Breast epithelium (tissue), 4 donors: ENCODE measurements at regions not wholly inside any gene's neighbourhood (a gene's known extent, or its start where the extent isn't known, plus 50 kb on each side); places are given as distances from the start of the nearest gene placed in this dataset.

ENCODE experiments used
- DNase-seq, 2 donors: peaks; one replicate each; pipeline ENCODE4 v3.0.0-alpha.2; 2019; ENCODE audit warnings: low spot score in 2 of 2
- H3K27ac ChIP-seq, 2 donors: fragments of 200-600 bp; sonication (generic) in 1 of 2; one replicate each; pipeline ENCODE4 v1.5.1; 2016 to 2019; ENCODE audit warnings: mild to moderate bottlenecking in 1 of 2
- H3K27me3 ChIP-seq, 2 donors: fragments of 200-600 bp; sonication (generic) in 1 of 2; one replicate each; pipeline versions ENCODE4 v1.5.1 to v1.6.0; 2017 to 2019; ENCODE audit warnings: control low read depth in 1 of 2, mild to moderate bottlenecking in 1 of 2
- H3K36me3 ChIP-seq: fragments of 200-600 bp; one replicate; pipeline ENCODE4 v1.5.1; 2019
- H3K4me1 ChIP-seq, 2 donors: fragments of 200-600 bp; sonication (generic); one replicate each; pipeline ENCODE4 v1.5.1; 2016 to 2019; ENCODE audit warnings: control low read depth in 1 of 2
- H3K4me3 ChIP-seq, 3 donors: fragments of 200-600 bp; sonication (generic); 1 replicate in 2 of 3; 2 replicates in 1 of 3; pipeline ENCODE4 v1.5.1; 2016 to 2019; ENCODE audit warnings: mild to moderate bottlenecking in 3 of 3, moderate library complexity in 2 of 3
- H3K9me3 ChIP-seq, 2 donors: fragments of 200-600 bp; sonication (generic) in 1 of 2; one replicate each; pipeline ENCODE4 v1.5.1; 2016 to 2019; ENCODE audit warnings: control low read depth in 1 of 2
- CTCF ChIP-seq, 3 donors: fragments of 450-650 bp; IDR thresholded peaks; one replicate each; pipeline ENCODE4 v1.5.1; 2016 to 2017; ENCODE audit warnings: antibody characterized with exemption in 3 of 3, mild to moderate bottlenecking in 3 of 3, moderate library complexity in 3 of 3
- POLR2A ChIP-seq: fragments of 450-650 bp; IDR thresholded peaks from one replicate; pipeline ENCODE4 v1.6.1; 2016; ENCODE audit warnings: antibody characterized with exemption, mild to moderate bottlenecking, moderate library complexity
- POLR2AphosphoS5 ChIP-seq, 3 donors: sonication (generic); formaldehyde crosslinking; IDR thresholded peaks; one replicate each; pipeline ENCODE4 v1.6.1; 2017; ENCODE audit warnings: antibody characterized with exemption in 3 of 3
- intact Hi-C: fragments of 100-400 bp; cut with DNase I; formaldehyde crosslinking; loops from one replicate; pipeline ENCODE4 v1.15.1; 2023; ENCODE audit warnings: low total_unique reads

GRCh38 chr11:105553025-105553424 lies 56.8 kb upstream of the GRIA4 start:
- TF ChIP-seq POLR2AphosphoS5 (IDR thresholded peaks at IDR 0.05): no peak
- no peak for TF ChIP-seq CTCF (IDR thresholded peaks at IDR 0.05)
- Histone ChIP-seq H3K27ac (no peak overlapping the region), H3K36me3 (no peaks in the 10 kb centered on the region), H3K9me3 (no peaks in the 10 kb centered on the region), H3K4me3 (no peak overlapping the region), H3K4me1 (no peaks in the 10 kb centered on the region), H3K27me3 (no peaks in the 10 kb centered on the region)
- no peak for DNase-seq
- intact Hi-C loops: no loop called here

GRCh38 chr11:105548359-105548758 lies 61.5 kb upstream of the GRIA4 start:
- Histone ChIP-seq H3K4me1 (no peaks in the 10 kb centered on the region), H3K36me3 (no peaks in the 10 kb centered on the region), H3K9me3 (no peaks in the 10 kb centered on the region), H3K27ac (no peak overlapping the region), H3K27me3 (no peaks in the 10 kb centered on the region), H3K4me3 (no peak overlapping the region)
- intact Hi-C loops: no loop called here
- DNase-seq: no peak
- no peak for TF ChIP-seq CTCF (IDR thresholded peaks at IDR 0.05)
- TF ChIP-seq POLR2A: no peak
- TF ChIP-seq POLR2AphosphoS5 (IDR thresholded peaks at IDR 0.05): no peak

- H3K27ac ChIP-seq: no peak overlapping the region
- DNase-seq: no peak
- intact Hi-C loops: no loop called here
- no peaks in the 10 kb centered on the region for H3K36me3 ChIP-seq
- no peak for TF ChIP-seq CTCF (IDR thresholded peaks at IDR 0.05)
- no peak for TF ChIP-seq POLR2AphosphoS5 (IDR thresholded peaks at IDR 0.05)
- TF ChIP-seq POLR2A: no peak
- no peaks in the 10 kb centered on the region for H3K9me3 ChIP-seq
- no peaks in the 10 kb centered on the region for H3K4me1 ChIP-seq
- H3K4me3 ChIP-seq: no peak overlapping the region
- H3K27me3 ChIP-seq: no peaks in the 10 kb centered on the region
Observed at GRCh38 chr11:105538588-105538987, 71.3 kb upstream of the GRIA4 start.

GRCh38 chr11:105537531-105537930 lies 72.3 kb upstream of the GRIA4 start:
- Histone ChIP-seq H3K4me1 (no peaks in the 10 kb centered on the region), H3K9me3 (no peaks in the 10 kb centered on the region), H3K4me3 (no peak overlapping the region), H3K36me3 (no peaks in the 10 kb centered on the region), H3K27me3 (no peaks in the 10 kb centered on the region), H3K27ac (no peak overlapping the region)
- intact Hi-C loops: no loop called here
- DNase-seq: no peak
- TF ChIP-seq POLR2A (no peak), POLR2AphosphoS5 (IDR thresholded peaks at IDR 0.05) (no peak), CTCF (IDR thresholded peaks at IDR 0.05) (no peak)

GRCh38 chr11:105524286-105524685 lies 85.6 kb upstream of the GRIA4 start:
- H3K4me1 ChIP-seq: no peaks in the 10 kb centered on the region
- H3K27ac ChIP-seq: peak overlapping the region in 1 of 2 donors; percentile 1
- no peak overlapping the region for H3K4me3 ChIP-seq
- DNase-seq: no peak
- no peak for TF ChIP-seq POLR2A
- TF ChIP-seq CTCF (IDR thresholded peaks at IDR 0.05): no peak
- TF ChIP-seq POLR2AphosphoS5 (IDR thresholded peaks at IDR 0.05): no peak
- H3K36me3 ChIP-seq: no peaks in the 10 kb centered on the region
- intact Hi-C loops: no loop called here
- no peaks in the 10 kb centered on the region for H3K27me3 ChIP-seq
- peaks cover 0 to 4% of the 10 kb centered on the region in 2 donors for H3K9me3 ChIP-seq
